ENCODE measurements at regions not wholly inside any gene's neighbourhood (a gene's known extent, or its start where the extent isn't known, plus 50 kb on each side); places are given as distances from the start of the nearest gene placed in this dataset.

GRCh38 chr15:95825208-95825607, 505.3 kb upstream of the NR2F2 start:
- TF ChIP-seq ASH2L (IDR thresholded peaks at IDR 0.05; ENCODE audit: insufficient read length, low read depth, low read length) (no peak), EZH2 (conservative IDR thresholded peaks at IDR 0.05; ENCODE audit: low read depth, low read length) (no peak), EP300 (IDR thresholded peaks at IDR 0.05; ENCODE audit: low read depth in 2 of 2, low read length in 2 of 2) (no peak), EP300 (CRISPR knock-in tag; IDR thresholded peaks at IDR 0.05; ENCODE audit: borderline replicate concordance) (no peak), ZNF772 (CRISPR knock-in tag; IDR thresholded peaks at IDR 0.05) (no peak), NFKB2 (CRISPR knock-in tag; IDR thresholded peaks at IDR 0.05; ENCODE audit: borderline replicate concordance) (no peak)
- TF ChIP-seq, protein P1, sequence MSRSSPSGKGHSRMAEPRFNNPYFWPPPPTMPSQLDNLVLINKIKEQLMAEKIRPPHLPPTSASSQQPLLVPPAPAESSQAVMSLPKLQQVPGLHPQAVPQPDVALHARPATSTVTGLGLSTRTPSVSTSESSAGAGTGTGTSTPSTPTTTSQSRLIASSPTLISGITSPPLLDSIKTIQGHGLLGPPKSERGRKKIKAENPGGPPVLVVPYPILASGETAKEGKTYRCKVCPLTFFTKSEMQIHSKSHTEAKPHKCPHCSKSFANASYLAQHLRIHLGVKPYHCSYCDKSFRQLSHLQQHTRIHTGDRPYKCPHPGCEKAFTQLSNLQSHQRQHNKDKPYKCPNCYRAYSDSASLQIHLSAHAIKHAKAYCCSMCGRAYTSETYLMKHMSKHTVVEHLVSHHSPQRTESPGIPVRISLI (CRISPR knock-in tag; IDR thresholded peaks at IDR 0.05; ENCODE audit: borderline replicate concordance) = no peak
- TF ChIP-seq, protein P2, sequence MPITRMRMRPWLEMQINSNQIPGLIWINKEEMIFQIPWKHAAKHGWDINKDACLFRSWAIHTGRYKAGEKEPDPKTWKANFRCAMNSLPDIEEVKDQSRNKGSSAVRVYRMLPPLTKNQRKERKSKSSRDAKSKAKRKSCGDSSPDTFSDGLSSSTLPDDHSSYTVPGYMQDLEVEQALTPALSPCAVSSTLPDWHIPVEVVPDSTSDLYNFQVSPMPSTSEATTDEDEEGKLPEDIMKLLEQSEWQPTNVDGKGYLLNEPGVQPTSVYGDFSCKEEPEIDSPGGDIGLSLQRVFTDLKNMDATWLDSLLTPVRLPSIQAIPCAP (CRISPR knock-in tag; IDR thresholded peaks at IDR 0.05; ENCODE audit: low read depth) = no peak
